HG02610 (cell line): ENCODE measurements at regions not wholly inside any gene's neighbourhood (a gene's known extent, or its start where the extent isn't known, plus 50 kb on each side); places are given as distances from the start of the nearest gene placed in this dataset.
"Not testable (repeated sequence)": the region's sequence is repeated elsewhere in the genome, so short reads cannot be mapped to it uniquely, and the experiment has no call there.

Experiments used
- ATAC-seq: cut with Tn5 transposase; IDR thresholded peaks from one replicate; pipeline ENCODE4 v1.9.1; 2021; ENCODE audit warnings: mild to moderate bottlenecking, moderate library complexity; ENCODE audit not compliant: unreplicated experiment

GRCh38 chr12:92408072-92408900, 262.6 kb upstream of the BTG1 start:
- no peak for ATAC-seq

DNA sequence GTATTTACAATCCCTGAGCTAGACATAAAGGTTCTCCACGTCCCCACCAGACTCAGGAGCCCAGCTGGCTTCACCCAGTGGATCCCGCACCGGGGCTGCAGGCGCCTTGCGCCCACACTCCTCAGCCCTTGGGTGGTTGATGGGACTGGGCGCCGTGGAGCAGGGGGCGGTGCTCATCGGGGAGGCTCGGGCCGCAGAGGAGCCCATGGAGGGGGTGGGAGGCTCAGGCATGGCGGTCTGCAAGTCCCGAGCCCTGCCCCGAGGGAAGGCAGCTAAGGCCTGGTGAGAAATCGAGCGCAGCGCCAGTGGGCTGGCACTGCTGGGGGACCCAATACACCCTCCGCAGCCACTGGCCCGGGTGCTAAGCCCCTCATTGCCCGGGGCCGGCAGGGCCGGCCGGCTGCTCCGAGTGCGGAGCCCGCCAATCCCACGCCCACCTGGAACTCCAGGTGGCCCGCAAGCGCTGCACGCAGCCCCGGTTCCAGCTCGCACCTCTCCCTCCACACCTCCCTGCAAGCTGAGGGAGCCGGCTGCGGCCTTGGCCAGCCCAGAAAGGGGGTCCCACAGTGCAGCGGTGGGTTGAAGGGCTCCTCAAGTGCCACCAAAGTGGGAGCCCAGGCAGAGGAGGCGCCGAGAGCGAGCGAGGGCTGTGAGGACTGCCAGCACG, 260.9 kb upstream of the BTG1 start:
- not testable (repeated sequence) for ATAC-seq

- not testable (repeated sequence) for ATAC-seq
Observed at GRCh38 chr12:92405801-92406251, 260.2 kb upstream of the BTG1 start.

DNA sequence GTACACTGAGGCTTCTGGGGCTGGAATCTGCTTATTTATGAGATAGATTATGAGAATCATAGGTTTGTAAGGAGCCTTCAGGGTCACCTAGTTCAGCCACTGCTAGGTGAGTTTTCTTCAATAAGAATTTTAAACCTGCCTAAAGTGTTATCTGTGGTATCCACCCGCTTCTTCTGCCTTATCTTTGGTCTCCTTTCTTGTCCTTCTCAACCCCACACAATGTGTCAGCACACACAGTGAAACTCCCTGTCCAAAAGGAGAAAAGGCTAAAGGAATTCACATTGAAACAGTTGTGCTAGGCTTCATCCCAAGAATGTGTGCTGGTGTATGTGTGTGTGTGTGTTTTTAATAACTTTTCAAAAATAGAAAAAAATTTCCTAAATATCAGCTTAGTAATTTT, 259.3 kb upstream of the BTG1 start:
- ATAC-seq = no peak

DNA sequence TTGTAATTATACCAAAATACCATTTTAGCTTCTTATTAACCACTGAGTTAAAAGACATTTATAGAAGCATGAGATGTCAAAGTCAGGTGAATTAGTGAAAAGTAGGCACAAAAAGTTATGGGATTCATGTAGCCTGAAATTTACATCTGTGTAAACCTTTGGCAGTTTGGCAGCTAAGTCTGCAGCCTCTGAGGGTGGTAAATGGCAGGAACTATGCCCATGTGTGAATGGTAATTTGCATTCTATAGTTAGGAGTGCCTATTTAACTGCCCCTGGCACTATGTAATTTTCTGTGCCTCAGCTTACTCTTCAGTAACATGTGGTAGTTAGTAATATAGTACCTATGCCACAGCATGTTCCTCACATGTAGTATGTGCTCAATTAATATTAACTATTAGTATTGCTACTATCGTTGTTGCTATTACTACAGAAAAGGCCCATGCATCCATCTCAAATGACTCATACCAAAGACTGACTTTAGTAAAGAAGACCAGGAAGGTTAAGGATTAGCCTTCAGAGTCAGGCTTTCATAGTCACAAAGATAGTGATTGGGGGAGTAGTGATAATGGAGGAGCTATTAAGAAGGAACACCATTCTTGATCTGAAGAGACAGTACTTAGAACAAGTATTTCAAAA, 258.7 kb upstream of the BTG1 start:
- ATAC-seq = no peak

- peak; percentile 76 for ATAC-seq
Observed at GRCh38 chr12:92403210-92404175, 257.8 kb upstream of the BTG1 start.

- ATAC-seq = no peak
Observed at GRCh38 chr12:92402415-92402814, 256.8 kb upstream of the BTG1 start.

GRCh38 chr12:92400006-92400405, 254.4 kb upstream of the BTG1 start:
- ATAC-seq = peak; percentile 21

DNA sequence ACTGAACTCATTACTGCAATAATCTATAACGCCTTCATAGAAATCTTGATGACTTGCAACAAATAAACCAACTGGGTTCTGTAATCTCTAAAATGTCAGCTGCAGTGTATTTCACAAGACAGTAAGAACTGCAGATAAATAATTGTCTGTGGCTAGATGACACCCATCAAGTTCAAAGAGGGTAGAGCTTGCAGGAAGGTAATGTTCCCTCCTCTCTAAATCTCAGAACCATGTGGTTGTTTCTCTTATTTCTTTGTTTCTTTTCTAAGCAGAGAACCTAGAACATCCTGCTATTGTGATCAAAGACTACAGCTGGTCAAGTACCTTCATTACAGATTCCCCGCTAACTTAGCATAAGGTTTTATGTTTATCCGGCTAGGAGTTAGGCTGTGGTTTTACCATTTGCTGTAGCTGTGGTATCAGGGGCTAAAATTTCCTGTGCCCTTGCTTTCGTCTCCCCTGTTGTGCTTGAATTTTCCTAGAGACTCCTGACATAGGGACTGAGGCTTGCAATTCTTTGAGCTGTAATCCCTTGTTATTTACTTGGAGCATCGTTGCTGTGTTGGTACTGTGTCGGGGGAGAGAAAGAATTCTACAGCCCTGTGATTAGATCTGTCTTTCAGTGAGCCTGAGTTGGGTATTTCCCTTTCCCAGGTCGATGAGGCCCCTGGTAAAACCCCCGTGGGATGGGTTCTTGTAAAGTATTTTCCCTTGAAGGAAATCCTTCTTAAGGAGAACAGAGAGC, 253.1 kb upstream of the BTG1 start:
- peak; percentile 43 for ATAC-seq

DNA sequence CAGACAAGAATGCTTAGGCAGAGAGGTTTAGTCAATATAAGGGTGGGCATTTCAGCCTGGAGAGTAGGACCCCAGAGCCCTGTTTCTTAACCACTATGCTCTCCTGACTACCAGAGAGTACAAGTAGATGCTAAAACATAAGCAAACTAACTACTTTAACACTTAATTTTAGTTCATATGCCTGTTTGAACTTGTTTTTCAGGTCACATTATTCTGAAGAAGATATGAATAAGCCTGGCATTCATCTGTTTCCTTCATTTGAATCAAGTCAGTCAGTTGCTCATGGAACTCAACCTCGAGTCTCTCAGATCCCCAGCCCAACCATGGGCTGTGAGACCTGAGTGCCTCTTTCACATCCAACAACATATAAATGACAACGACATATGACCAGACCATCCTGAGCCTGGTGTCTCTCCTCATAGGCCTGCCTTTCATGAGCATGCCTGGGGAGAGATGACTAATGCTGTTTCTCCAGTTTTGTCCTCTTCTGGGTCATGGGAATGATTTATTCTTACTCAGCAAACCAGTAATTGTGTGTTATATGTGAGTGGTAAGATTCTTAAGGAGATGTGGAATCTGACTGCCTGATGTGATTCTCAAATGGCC, 251.1 kb upstream of the BTG1 start:
- peak; percentile 36 for ATAC-seq

DNA sequence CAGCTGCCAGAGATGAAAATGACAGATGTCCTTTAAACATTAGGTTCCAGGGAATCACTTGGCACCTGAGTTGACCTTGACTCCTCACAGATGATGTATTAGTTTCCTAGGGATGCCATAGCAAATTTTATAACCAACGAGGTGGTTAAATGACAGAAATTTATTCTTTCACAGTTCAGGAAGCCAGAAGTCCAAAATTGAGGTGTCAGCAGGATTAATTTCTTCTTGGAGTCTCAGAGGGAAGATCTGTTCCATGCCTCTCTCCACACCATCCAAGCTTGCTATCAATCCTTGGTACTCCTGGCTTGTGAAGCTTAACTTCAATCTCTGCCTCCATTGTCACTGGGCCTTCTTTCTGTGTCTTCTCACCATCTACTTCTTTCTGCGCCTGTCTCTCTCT, 249.7 kb upstream of the BTG1 start:
- no peak for ATAC-seq

DNA sequence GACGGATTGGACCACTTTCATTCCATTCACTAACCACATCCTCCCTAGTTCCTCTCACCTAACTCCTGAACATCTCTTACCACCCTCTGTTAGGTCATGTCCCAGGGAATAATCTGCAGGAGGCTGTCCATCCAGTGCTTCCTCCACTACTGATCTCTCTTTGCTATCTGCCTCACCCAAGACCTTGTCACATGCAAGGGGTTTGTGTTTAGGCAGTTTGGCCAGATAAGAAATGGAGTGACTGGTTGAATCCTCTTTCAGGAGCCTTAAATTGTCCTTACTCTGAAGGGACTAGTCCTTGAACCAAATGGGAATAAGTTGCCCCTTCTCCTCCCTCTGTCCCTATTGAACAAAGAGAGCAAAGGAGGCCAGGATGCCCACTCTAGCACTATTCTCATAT, 249.2 kb upstream of the BTG1 start:
- no peak for ATAC-seq

DNA sequence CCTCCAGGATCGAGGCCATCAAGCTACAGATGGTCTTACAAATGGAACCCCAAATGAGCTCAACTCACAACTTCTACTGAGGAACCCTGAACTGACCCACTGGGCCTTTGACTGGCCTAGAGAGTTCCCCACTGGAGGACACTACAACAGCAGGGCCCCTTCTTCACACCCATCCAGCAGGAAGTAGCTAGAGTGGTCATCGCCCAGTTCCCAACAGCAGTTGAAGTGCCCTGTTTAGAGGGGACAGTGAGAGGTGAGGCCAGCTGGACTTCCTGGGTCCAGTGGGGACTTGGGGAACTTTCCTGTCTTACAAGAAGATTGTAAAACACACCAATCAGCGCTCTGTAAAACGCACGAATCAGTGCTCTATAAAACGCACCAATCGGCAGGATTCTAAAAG, 247.9 kb upstream of the BTG1 start:
- no peak for ATAC-seq

DNA sequence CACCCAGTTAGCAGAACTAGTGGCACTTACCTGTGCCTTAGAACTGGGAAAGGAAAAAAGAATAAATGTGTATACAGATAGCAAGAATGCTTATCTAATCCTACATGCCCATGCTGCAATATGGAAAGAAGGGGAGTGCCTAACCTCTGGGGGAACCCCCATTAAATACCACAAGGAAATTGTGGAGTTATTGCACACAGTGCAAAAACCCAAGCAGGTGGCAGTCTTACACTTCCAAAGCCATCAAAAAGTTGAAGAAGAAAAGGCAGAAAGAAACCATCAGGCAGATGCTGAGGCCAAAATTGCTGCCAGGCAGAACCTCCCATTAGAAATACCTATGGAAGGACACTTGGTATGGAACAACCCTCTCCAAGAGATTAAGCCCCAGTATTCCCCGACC, 246.1 kb upstream of the BTG1 start:
- ATAC-seq = not testable (repeated sequence)

GRCh38 chr12:92389466-92389865, 243.8 kb upstream of the BTG1 start:
- no peak for ATAC-seq

DNA sequence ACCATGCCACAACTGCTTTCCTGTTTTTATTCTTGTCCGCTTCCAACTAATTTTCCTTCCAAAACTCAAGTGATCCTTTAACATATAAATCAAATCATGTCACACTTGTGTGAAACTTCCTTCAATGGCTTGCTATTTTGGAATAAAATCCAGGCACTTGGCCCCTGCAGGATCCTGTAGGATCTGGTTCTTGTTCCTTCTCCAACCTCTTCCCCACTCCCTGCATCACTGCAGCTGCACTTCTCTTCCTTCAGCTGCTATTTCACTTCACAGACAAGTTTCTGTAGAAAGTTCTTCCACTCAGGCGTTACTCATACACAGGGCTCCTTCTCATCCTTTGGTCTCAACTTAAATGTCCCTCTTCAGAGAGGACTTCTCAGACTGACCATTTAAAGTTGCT, 239.7 kb upstream of the BTG1 start:
- ATAC-seq = no peak

DNA sequence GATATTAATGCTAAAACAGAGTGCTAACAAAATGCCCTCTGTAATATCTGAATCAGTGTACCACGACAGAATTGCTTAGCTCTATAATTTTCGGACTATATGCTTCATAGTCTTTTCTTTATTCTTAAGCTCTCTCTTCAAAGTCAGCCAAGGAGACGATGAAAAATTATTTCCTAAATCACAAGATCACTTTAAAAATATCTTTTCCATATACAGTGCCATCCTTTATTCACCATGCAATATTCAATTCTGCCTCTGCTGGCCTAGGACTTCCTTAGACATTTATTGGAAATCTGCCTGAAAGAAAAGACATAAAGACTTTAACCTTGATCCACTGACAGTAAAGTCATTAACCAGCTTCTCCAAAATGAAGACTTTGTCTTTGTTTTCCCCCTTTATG, 238.9 kb upstream of the BTG1 start:
- no peak for ATAC-seq

GRCh38 chr12:92382383-92382878, 236.8 kb upstream of the BTG1 start:
- no peak for ATAC-seq

DNA sequence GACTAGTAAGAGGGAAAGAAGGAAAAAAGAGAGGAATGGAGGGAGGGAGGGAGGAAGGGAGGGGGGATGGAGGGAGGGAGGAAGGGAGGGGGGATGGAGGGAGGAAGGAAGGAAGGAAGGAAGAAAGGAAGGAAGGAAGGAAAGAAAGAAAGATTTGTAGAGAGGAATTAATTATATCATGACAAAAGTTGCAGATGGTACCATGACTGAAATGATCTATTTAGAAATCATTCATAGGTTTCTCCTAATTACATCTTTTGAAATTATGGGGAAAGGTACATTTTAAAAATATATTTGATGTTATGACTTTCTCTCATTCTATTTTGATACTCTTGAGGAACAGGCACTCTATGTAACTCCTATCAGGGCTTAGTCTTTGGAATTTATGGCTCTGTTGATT, 236.2 kb upstream of the BTG1 start:
- no peak for ATAC-seq
